ENCODE measurements at regions not wholly inside any gene's neighbourhood (a gene's known extent, or its start where the extent isn't known, plus 50 kb on each side); places are given as distances from the start of the nearest gene placed in this dataset.
A peak's percentile ranks its signal among the peaks of the same experiment; 100 is the strongest.

- no peak overlapping the region for H3K4me3 ChIP-seq (ENCODE audit: low read length)
- no peak for TF ChIP-seq CTCF (conservative IDR thresholded peaks at IDR 0.05; ENCODE audit: low read depth, low read length)
- no peak for DNase-seq (ENCODE audit: low read depth)
Observed at GRCh38 chr3:193754719-193755118, 161.7 kb downstream of the OPA1 start.

GRCh38 chr3:193756536-193756935, 163.5 kb downstream of the OPA1 start:
- no peak overlapping the region for H3K4me3 ChIP-seq (ENCODE audit: low read length)
- no peak for TF ChIP-seq CTCF (conservative IDR thresholded peaks at IDR 0.05; ENCODE audit: low read depth, low read length)
- DNase-seq (ENCODE audit: low read depth): no peak

- H3K4me3 ChIP-seq (ENCODE audit: low read length): no peak overlapping the region
- no peak for TF ChIP-seq CTCF (conservative IDR thresholded peaks at IDR 0.05; ENCODE audit: low read depth, low read length)
- peak; percentile 72 for DNase-seq (ENCODE audit: low read depth)
Observed at GRCh38 chr3:193757457-193757856, 164.4 kb downstream of the OPA1 start.

GRCh38 chr3:193761969-193762368, 169.0 kb downstream of the OPA1 start:
- no peak for TF ChIP-seq CTCF (conservative IDR thresholded peaks at IDR 0.05; ENCODE audit: low read depth, low read length)
- H3K4me3 ChIP-seq (ENCODE audit: low read length): no peak overlapping the region
- no peak for DNase-seq (ENCODE audit: low read depth)

GRCh38 chr3:193762657-193763056, 169.6 kb downstream of the OPA1 start:
- H3K4me3 ChIP-seq (ENCODE audit: low read length): no peak overlapping the region
- DNase-seq (ENCODE audit: low read depth): no peak
- no peak for TF ChIP-seq CTCF (conservative IDR thresholded peaks at IDR 0.05; ENCODE audit: low read depth, low read length)

GRCh38 chr3:193764959-193765358, 172.0 kb downstream of the OPA1 start:
- TF ChIP-seq CTCF (conservative IDR thresholded peaks at IDR 0.05; ENCODE audit: low read depth, low read length): no peak
- DNase-seq (ENCODE audit: low read depth): no peak

GRCh38 chr3:193767353-193768069, 174.5 kb downstream of the OPA1 start:
- no peak for TF ChIP-seq CTCF (conservative IDR thresholded peaks at IDR 0.05; ENCODE audit: low read depth, low read length)
- no peak for DNase-seq (ENCODE audit: low read depth)
- no peak overlapping the region for H3K4me3 ChIP-seq (ENCODE audit: low read length)

More at GRCh38 chr3:193764959-193765358, 172.0 kb downstream of the OPA1 start:
- no peak overlapping the region for H3K4me3 ChIP-seq (ENCODE audit: low read length)
